GM18508 (cell line): ENCODE measurements at regions not wholly inside any gene's neighbourhood (a gene's known extent, or its start where the extent isn't known, plus 50 kb on each side); places are given as distances from the start of the nearest gene placed in this dataset.
"Not testable (repeated sequence)": the region's sequence is repeated elsewhere in the genome, so short reads cannot be mapped to it uniquely, and the experiment has no call there.

ENCODE experiments used
- ATAC-seq: cut with Tn5 transposase; IDR thresholded peaks from one replicate; pipeline ENCODE4 v1.9.1; 2021; ENCODE audit warnings: moderate number of reproducible peaks; ENCODE audit not compliant: insufficient read depth, unreplicated experiment

GRCh38 chr1:232368821-232369321, 261.1 kb downstream of the SIPA1L2 start:
- no peak for ATAC-seq

- no peak for ATAC-seq
Observed at GRCh38 chr1:232367293-232367692, 262.6 kb downstream of the SIPA1L2 start.

GRCh38 chr1:232364654-232365382, 265.1 kb downstream of the SIPA1L2 start:
- no peak for ATAC-seq

GRCh38 chr1:232363008-232363407, 266.9 kb downstream of the SIPA1L2 start:
- ATAC-seq = no peak

DNA sequence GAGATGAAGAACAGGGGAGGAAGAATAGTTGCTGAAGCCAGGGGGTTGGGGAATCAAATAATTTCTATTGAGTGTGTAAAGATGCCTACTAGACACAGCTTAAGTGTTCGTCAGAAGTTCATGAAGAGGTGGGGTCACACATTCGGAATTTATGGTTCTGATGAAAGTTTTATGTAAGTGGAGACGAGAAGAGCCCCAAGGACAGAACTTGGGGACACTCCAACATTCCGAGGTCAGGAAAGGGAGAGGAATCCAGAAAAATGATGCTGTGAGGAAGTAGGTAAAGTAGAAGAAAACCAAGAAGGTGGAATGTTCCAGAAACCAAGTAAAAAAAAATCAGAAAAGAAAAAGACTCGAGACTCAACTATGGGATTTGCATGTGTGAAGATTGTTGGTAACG, 272.5 kb downstream of the SIPA1L2 start:
- ATAC-seq = no peak

DNA sequence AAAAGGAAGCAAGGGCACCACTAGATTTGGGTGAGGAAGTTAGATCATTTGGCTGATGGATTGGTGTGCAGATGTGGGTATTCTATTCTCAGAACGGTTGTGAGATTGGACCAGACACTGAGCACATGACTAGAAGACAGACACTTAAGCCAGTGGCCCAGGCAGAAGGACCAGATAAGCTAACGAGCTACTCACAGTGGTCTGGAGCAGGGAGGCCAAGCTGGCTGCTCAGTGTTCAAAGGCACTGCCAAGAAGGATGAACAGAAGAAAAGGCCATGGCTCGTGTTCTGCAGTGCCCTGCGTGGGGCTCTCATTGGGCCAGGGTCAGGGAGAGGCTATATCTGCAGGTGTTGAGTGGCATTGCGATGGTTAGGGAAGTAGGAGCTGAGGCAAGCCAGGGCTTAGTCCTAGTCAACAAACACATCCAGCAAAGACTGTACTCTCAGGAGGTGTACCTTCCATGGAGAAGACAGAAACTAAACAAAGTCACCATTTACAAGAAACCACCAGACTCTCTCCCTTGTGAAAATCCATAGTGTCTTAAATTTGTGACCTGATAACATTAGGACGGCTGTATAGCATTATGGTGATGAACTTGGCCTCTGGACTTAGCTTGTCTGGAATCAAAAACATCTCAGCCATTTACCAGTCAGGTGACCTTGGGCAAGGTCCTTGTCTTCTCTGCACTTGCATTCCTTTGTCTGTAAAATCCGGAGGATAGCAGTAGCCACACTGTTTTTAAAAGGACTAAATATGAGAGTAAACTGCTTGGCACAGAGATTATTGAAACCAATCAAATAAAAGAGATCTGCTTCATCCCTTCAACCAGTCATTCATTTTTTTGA, 274.5 kb downstream of the SIPA1L2 start:
- no peak for ATAC-seq

DNA sequence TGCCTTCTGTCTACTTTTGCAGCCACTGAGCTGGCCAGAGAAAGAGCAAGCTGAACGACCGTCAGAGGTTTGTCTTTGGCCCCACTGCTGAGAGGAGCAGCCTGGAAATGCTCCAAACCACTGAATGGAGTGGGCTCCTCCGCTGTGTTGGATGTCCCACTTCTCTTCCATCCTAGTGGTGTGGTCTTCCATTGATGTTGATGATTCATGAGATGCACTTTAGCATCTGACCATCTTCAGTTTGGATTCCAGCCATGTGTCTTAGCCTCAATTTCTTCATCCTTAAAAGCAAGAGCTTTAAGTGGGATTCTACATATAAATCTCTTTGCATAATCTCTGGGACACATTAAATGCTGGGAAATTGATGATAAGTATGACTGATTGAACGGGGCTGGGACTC, 276.9 kb downstream of the SIPA1L2 start:
- no peak for ATAC-seq

DNA sequence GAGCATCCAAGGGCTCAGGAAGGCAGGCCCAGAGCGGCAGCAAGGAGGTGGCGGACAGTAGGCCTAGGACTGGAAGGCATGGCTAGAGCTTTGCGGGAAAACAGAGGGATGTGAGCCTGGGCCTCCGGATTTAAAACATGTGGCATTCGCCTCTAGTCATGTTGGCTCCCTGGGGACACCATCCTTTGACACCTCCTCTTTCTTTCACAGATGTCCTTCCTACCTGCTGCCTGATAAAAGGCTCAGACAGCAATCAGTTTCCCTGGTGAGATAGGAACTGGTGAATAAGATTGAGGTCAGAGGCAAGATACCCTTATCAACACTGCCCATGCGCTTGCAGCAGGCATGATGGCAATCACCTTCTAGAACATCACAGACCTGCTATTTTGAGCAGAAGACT, 277.6 kb downstream of the SIPA1L2 start:
- no peak for ATAC-seq

DNA sequence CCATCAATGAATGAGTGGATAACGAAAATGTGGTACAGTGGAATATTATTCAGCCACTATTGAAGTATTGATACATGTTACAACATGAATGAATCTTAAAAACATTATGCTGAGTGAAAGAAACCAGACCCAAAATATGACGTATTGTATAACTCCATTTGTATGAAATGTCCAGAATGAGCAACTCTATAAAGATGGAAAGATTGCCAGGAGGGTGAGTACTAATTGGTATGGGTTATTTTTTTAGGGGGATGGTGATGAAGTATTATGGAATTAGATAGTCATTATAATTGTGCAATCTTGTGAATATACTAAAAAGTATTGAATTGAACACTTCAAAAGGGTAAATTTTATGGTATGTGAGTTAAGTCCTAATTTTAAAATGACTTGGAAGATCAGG, 278.6 kb downstream of the SIPA1L2 start:
- no peak for ATAC-seq

DNA sequence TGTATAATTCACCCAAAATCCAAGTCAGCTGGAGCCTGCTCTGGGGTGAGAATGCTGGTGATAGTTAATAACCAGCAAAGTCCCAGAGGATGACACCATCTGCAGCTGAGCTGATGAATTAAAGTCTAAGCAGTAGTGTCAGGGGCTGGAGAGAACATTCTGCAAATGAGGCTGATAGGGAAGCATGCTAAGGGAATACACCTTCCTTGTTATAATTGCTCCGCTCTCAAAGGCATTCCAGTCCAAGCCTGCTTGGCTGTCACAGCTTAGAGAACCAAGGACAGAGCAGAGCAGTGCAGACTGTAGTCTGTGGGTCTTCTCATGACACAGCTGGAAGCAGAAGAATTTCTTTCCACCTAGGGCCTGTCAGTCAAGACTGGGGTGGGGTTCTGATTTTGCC, 283.1 kb downstream of the SIPA1L2 start:
- no peak for ATAC-seq

GRCh38 chr1:232344791-232345399, 285.0 kb downstream of the SIPA1L2 start:
- ATAC-seq = no peak

DNA sequence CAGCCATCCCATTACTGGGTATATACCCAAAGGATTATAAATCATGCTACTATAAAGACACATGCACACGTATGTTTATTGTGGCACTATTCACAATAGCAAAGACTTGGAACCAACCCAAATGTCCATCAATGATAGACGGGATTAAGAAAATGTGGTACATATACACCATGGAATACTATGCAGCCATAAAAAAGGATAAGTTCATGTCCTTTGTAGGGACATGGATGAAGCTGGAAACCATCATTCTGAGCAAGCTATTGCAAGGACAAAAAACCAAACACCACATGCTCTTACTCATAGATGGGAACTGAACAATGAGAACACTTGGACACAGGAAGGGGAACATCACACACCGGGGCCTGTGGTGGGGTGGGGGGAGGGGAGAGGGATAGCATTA, 285.7 kb downstream of the SIPA1L2 start:
- ATAC-seq = not testable (repeated sequence)

GRCh38 chr1:232340446-232340845, 289.5 kb downstream of the SIPA1L2 start:
- ATAC-seq = no peak

DNA sequence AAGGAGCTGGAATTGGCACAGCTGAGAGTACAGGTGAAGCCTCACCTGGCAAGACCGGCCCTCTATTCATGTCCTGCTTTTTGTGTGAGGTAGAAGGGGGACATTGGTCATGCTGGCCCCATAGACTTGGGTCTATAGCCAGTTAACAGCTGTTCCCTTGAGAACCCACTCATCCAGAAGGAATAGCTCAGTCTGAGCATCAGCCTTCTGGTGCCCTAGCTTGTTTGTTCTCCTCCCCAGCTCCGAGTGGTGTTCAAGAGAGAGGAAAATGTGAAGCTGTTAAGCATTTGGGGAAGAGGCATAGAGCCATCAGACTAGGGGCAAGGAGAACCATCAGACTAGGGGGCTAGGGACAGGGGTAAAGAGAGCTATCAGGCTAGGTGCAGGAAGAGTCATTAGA, 290.9 kb downstream of the SIPA1L2 start:
- no peak for ATAC-seq

DNA sequence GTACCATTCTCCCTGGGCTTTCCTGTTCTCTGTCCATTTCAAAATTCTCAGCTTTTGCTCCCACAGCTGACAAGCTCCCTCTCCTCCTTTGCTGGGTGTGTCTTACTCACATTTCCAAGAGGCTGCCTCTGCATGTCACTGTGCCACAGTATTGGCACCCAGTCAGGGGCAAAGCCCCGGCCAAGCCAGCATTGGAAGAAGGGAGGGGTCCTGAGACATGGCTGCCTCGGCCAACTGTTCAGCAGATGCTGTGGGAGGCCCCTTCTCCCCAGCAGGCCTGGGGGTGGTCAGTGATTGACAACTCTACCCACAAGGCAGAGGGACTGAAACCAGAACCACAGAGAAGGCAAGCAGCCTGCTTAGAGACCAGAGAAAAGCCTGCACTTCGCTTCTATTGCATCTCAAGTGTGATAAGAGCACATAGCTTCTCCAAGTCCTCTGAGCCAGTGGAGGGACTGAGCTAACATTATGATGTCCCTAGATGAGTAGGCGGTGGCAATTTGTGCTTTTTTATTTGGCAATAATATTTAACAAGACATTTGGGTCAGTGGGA, 294.1 kb downstream of the SIPA1L2 start:
- no peak for ATAC-seq

DNA sequence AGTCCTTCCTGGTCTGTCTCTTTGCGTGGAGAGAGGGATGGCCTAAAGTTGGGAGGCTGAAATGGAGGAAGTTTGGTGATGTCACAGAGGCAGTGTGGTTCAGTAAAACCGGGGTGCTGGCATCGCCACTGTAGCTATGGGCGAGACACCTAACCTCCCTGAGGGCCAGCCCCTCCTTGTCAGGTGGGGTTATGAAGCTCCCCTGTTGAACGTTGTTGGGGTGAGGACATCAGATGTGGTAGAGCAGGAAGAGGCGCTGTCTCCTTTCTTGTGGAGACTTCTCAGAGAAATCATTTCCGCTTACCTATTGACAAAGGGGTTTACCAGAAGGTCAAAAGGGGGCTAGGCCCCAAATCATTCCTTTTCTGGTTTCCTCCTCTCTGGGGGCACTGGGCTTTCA, 294.7 kb downstream of the SIPA1L2 start:
- no peak for ATAC-seq

DNA sequence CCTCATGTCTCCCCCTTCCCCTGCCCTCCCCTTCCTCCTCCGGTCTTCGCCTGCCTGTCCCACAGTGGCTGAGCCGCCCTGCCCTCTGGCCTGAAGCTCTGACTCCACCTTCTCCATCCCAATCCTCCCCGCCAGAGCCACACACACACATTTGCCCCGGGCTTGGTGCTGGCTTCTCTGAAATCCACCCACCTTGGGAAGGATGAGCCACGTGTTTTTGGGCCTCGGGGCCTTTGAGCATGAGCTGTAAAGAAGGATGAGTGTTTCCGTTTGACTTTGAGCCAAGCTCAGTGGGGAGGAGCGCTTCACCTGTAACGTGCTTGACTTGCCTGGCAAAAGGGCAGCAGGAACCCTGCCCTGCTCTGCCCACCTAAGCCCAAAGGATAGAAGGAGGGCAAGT, 295.1 kb downstream of the SIPA1L2 start:
- no peak for ATAC-seq

DNA sequence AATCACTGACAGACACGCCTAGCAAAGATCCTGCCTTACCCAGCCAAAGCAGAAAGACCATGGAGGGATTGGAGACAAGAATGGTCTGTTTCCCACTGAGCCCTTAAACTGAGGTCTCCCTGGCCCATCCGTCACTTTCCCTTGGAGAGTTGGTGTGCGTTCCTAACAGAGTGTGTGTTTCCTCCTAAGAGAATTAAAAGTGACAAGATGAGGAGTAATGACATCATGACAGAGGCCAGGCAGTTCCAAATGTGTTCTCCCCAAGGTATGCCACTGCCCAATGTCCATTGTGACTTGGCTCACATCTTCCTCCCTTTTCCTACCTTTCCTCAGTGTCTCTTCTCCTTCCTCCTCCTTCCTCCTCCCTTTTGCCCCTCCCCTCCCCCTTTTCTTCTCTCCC, 295.7 kb downstream of the SIPA1L2 start:
- ATAC-seq = no peak

DNA sequence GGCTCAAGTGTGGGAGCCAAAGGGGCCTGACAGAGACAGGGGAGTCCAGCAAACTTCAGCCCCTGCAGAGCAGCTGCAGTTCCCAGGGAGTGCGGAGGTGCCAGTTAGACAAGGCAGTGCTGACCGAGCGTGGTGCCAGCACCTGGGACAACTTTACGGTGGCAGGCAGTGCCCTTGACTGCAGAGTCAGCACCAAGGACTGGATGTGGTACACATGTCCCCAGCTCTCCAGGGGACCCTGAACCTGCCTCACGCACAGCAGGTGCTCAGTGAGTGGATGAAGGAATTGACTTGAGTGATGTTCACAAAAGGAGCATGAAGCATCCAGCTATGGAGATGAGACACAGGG, 296.5 kb downstream of the SIPA1L2 start:
- ATAC-seq = no peak

DNA sequence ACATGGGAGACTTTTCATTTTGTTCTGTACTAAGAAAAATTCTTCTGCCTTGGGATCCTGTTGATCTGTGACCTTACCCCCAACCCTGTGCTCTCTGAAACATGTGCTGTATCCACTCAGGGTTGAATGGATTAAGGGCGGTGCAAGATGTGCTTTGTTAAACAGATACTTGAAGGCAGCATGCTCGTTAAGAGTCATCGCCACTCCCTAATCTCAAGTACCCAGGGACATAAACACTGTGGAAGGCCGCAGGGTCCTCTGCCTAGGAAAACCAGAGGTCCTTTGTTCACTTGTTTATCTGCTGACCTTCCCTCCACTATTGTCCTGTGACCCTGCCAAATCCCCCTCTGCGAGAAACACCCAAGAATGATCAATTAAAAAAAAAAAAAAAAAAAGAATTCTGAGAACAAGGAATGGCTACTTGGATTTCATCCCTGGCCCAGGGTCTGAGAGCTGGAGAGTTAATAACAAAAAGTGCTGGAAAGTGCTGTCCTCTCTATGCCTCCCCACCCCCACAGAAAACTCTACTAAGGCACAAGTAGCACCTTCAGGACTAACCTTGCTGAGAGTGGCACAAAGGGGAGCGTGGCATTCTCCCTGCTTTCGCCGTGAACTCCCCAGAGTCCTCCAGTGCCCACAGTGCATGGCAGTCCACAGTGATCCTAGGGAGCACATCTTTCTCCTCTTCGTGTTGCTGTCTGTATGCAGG, 297.1 kb downstream of the SIPA1L2 start:
- not testable (repeated sequence) for ATAC-seq
